Stimulated activated CD4-positive, alpha-beta T cell treated with anti-CD3 and anti-CD28 coated beads, Interleukin-1b, Interleukin-23, amount 100 ng/mL, for 48 hours (primary cell): ENCODE measurements at regions not wholly inside any gene's neighbourhood (a gene's known extent, or its start where the extent isn't known, plus 50 kb on each side); places are given as distances from the start of the nearest gene placed in this dataset.
A peak's percentile ranks its signal among the peaks of the same experiment; 100 is the strongest.

Experiments used
- DNase-seq: peaks from one replicate; pipeline ENCODE4 v3.0.0-alpha.2; 2020

DNA sequence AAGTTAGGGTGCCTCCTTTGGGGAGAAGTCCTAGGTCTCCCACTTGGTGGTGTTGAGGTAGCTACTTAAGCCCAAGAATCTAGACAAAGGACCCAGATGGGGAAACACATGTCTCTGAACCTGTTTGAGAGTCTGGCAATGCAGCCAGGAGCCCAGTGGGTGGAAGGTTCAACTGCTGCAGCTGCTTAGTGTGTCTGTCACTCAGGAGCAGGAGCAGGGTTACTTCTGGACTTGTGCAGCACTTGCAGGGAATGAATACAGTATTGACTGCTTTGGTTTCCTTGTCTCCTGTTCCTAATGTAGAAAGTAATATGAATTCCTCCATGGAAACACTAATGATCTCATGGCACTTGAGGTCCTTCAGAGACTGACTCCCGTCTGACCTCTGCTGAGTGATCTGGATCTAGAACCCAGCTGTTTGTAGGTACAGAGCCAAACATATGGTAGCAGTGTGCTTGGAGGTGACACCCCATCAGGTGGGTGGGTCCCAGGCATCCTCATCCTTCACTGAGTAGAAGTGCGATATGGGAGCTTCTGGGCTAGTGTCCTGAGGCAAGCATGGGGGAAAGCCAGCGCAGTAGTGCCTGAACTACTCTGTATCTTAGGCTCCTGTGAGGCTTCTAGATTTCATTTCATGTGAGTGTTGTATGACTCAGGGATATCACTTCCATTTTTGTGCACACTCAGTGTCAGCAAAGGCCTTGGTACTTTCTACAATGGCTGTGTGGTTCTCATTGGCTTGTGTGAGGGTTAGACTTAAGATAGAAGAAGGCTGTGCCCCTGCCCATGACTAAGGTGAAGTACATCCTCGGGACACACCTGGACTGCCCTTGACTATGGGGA, 85.0 kb upstream of the WDR1 start:
- DNase-seq, result no peak

DNA sequence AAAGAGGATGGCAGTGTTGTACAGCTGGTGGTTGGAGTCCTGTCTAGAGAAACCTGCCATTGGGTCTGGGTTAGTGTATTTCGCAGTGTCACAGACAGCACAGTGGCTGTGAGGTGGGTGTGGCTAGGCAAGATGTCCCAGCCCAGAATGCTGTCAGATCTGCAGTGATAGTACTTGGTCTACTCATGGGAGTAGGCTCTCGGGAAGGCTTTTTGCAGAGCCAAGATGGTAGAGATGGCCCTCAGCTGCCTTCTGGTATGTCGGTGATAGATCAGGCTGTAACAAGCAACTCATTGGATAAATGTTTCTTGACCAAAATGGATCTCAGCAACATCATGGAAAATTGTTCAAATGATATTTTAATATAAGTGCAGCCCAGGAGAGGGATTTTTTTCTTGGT, 84.3 kb upstream of the WDR1 start:
- DNase-seq, result no peak

- no peak for DNase-seq
Observed at GRCh38 chr4:10198365-10198764, 81.8 kb upstream of the WDR1 start.

- DNase-seq, result no peak
Observed at GRCh38 chr4:10197952-10198351, 81.4 kb upstream of the WDR1 start.

GRCh38 chr4:10196191-10196590, 79.6 kb upstream of the WDR1 start:
- DNase-seq, result no peak

GRCh38 chr4:10192331-10192730, 75.7 kb upstream of the WDR1 start:
- no peak for DNase-seq

DNA sequence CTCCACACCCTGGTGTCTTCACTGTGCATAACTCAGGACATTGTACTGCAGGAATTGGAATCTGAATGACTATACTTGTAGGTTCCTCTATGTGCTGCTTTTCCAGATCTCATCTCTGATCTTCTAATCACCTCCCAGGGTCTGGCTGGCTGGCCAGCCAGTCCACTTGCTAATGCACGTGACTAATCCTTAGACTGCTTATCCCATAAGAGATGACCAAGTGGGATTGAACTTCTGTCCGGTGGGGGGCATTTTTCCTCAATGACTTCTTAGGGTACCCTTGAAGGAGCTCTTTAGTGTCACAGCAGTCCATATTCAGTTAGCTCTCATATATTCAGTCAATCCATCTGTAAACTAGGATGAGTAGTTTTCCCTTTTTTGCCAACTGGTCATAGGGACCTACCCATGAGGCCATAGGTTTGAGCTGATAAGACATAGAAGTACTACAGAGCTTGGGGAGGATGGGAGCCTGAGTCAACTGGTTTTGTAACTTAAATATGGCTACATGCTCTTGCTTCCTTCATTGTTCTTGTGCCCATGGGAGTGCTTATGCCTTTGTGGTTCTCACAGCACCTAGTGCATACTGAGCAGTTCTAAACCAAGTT, 71.9 kb upstream of the WDR1 start:
- no peak for DNase-seq

DNA sequence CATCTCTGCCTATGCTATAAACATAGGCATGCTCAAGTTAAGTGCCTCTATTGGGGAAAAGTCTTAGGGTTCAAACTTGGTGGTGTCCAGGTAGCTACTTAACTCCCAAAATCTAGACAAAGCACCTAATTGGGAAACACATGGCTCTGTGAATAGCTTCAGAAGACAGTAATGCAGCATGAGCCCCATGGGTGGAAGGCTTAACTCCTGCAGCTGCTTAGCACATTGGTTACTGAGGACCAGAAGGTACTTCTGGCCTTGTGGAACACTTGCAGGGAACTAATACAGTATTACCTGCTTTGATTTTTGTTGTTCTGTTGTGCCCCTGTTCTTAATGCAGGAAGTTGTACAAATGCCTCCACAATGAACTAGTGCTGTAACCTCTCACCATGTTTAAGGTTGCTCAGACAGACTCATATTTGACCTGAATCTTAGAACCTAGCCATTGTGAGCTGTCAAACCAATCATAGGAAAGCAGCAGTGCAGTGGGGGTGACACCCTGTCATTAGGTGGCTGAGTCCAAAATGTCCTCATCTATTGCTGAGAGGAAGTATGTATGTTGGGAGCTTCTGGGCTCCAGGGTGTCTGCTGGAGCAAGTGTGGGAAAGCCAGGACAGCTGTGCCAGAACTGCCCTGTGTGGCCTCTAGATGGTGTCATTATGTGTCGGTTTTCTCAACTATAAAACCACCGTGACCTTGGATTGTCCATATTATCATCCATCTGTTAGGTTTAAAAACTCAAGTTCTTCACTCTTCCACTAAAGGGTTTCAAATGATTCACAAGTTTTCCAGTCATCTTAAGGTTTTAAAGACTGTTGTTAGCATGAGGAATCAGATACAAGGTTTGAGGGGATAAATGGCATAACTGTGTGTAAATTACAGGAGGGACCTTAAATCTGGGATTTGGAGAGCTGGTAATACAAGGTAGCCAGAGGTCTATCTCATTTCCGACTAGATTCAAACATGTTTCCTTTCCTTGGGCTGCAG, 69.9 kb upstream of the WDR1 start:
- no peak for DNase-seq

DNA sequence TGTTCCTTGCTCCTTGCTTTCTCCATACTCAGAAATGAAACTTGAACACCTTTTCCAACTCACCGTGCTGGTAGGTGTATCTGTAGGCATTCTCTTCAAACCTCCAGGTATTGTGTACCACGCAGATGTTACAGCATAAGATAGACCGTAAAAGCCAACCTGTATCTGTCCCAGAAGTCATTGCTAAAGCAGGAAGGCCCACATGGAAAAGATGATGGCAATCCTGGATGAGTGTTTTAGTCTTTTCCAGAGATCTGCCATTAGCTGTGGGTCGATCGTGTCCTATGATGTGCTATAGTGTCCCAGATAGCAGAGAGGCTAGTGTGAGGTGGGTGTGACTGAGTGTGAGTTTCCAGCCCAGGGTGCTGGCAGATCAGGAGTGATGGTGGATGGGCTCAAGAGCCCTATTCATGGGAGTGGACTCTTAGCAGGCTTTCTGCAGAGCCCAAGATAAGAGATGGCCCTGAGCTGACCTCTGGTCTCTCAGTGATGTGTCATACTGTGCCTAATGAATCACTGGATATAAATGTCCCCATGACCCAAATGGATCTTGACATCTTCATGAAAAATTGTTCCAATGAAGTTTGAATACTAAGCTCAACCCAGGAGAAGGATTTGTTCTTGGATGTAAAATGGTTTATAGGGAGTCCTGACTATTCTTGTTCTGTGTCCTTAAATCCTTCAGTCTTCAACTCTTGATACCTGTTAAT, 69.1 kb upstream of the WDR1 start:
- no peak for DNase-seq

GRCh38 chr4:10184501-10184938, 67.9 kb upstream of the WDR1 start:
- no peak for DNase-seq

DNA sequence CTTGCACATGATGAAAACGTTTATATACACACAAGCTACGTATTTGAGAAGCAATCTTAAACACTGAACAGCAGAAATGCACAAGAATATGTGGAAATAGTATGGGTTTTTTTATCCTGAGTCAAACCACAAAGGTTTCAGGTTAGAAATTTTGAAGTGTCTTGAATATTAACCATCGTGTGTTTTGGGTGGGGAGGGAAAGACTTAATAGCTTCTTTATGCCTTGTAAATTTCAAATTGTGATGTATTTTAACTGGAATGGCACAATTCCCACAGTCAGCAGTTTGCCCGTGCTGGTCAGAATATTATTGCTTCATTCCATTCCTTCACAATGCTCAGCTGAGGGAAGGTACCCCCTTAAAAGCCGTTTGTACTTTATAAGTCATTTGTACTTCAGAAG, 67.4 kb upstream of the WDR1 start:
- DNase-seq, result no peak

- no peak for DNase-seq
Observed at GRCh38 chr4:10183462-10183861, 66.9 kb upstream of the WDR1 start.

GRCh38 chr4:10182446-10183424, 66.1 kb upstream of the WDR1 start:
- peak; percentile 9 for DNase-seq

- DNase-seq, result no peak
Observed at GRCh38 chr4:10181745-10182445, 65.3 kb upstream of the WDR1 start.

DNA sequence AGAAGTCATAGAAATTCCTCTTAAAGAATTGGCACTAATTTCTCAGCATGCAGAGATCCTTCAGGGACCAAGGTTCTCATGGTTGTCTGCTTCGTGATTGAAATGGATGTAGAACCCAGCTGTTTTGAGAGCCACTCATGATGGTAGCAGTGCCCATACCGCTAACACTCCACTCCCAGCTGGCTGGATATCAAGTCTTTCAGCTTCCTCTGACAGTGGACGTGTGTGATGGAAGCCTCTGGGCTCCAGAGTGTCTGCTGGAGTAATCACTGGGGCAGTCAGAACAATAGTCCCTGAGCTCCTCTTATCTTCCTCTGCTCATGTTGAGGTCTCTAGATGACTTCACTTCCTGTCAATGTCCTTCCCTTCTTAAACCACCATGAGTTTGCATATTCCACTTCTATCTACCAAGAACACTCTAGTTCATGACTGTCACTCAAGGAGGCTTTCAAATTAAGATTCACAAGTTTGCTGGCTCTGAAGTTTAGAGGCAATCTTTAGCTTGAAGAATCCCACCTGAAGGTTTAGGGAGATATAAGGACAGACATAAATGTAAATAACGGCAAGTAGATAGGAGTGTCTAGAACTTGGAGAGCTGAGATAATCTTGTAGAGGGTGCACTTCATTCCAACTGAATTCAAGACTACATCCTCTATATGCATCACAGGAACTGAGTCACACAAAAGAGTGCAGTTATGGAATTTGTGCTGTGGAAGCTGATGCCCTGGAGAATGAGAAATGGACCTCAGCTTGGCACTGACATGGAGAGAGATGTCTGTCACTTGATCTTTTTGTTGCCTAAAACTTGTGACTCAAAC, 64.5 kb upstream of the WDR1 start:
- DNase-seq, result peak; percentile 50

DNA sequence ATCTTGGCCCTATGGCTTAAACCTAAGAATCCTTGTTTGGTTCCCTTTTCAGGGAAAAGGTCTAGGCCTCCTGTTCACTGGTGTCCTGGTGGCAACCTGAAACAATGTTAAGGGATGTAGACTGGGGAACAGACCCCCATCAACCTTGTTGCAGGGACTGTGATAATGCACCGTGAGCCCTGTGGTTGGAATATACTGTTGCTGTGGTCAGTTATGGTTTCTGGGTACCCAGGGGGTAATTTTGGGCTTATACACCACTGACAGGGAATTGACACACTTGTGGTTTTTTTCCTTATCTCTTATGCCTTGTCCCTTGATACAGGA, 64.0 kb upstream of the WDR1 start:
- DNase-seq, result no peak

- no peak for DNase-seq
Observed at GRCh38 chr4:10179957-10180602, 63.5 kb upstream of the WDR1 start.

DNA sequence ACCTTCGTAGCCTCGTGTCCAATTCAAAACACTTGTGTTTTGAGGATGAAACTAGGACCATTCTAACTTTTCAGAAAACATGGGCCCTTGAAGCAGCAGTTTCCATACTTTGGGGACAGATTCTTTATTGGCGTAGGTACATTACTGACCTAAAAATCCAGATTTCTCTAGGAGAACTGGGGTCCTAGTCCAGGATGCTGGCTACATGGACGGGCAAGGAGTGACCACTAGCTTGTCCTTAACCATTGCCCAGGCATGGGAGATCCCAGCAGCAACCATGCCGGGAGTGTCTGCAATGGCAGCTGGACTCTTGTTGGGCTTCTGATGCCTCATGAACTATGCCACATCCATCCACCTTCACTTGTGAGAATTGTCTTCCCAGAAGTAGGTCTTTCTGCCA, 62.2 kb upstream of the WDR1 start:
- no peak for DNase-seq

- no peak for DNase-seq
Observed at GRCh38 chr4:10175626-10176025, 59.0 kb upstream of the WDR1 start.
